Pancreas (tissue), 10 donors: ENCODE measurements at regions not wholly inside any gene's neighbourhood (a gene's known extent, or its start where the extent isn't known, plus 50 kb on each side); places are given as distances from the start of the nearest gene placed in this dataset.
"Not testable (repeated sequence)": the region's sequence is repeated elsewhere in the genome, so short reads cannot be mapped to it uniquely, and the experiment has no call there.

ENCODE experiments used
- ATAC-seq, 4 donors: fragments of 200-7000 bp; cut with Tn5 transposase; one replicate each; pipeline versions ENCODE4 v1.8.0 to v1.9.1; 2020; ENCODE audit warnings: mild to moderate bottlenecking in 4 of 4, moderate library complexity in 4 of 4
- DNase-seq, 6 donors: peaks; one replicate each; pipeline ENCODE4 v3.0.0-alpha.2; 2020
- FAIRE-seq: peaks from 2 replicates; lab custom pipeline; 2012; peaks lifted over from hg19 to GRCh38; lab: Jason Lieb, UNC
- H3K27ac ChIP-seq, 4 donors: fragments of 200-600 bp; sonication (generic); 1 replicate in 3 of 4; 2 replicates in 1 of 4; pipeline versions ENCODE4 v1.5.0 to v1.8.0; 2020
- H3K27me3 ChIP-seq, 4 donors: fragments of 200-600 bp; one replicate each; pipeline ENCODE4 v1.8.0; 2021
- H3K36me3 ChIP-seq, 3 donors: fragments of 200-600 bp; sonication (generic) in 1 of 3; one replicate each; pipeline versions ENCODE4 v1.5.0 to v1.8.0; 2020 to 2021
- H3K4me1 ChIP-seq, 3 donors: fragments of 200-600 bp; one replicate each; pipeline ENCODE4 v1.8.0; 2021
- H3K4me3 ChIP-seq, 4 donors: fragments of 200-600 bp; sonication (generic) in 2 of 4; one replicate each; pipeline versions ENCODE4 v1.5.0 to v1.8.0; 2020 to 2021
- H3K9me3 ChIP-seq, 4 donors: fragments of 200-600 bp; one replicate each; pipeline ENCODE4 v1.8.0; 2021
- WGBS, 2 donors: extraction: QIAGEN DNeasy Blood & Tissue Kit; methylation state at CpG; one replicate each; pipeline ENCODE4 v1.1.7; 2013; 5-methylcytosine and 5-hydroxymethylcytosine counted together
- intact Hi-C, 3 donors: fragments of 100-400 bp; cut with DNase I; formaldehyde crosslinking; loops; one replicate each; pipeline versions ENCODE4 v1.11.1 to v1.14.2; 2022
- TF ChIP-seq, protein P1 (sequence below), 4 donors: fragments of 200-600 bp; sonication (generic) in 3 of 4; IDR thresholded peaks; one replicate each; pipeline versions ENCODE4 v1.5.0 to v1.8.0; 2021; ENCODE audit warnings: antibody characterized with exemption in 4 of 4
- donor health status: healthy with polysubstance abuse.
- donor health status: DM: no; HTN: no; CAD: no; lungs with moderate emphysema.
- donor health status: DM: no; HTN: no; CAD: no.
- donor health status: control.
- donor health status: control.
- donor health status: Bipolar disorder and iron deficiency.
- donor health status: DM: yes; HTN: yes; CAD: no.
- donor health status: DM: no; HTN: no; CAD: no.
- donor health status: DM: no; HTN: no; CAD: no.
- donor health status: DM: yes; HTN: yes; CAD: no.

DNA sequence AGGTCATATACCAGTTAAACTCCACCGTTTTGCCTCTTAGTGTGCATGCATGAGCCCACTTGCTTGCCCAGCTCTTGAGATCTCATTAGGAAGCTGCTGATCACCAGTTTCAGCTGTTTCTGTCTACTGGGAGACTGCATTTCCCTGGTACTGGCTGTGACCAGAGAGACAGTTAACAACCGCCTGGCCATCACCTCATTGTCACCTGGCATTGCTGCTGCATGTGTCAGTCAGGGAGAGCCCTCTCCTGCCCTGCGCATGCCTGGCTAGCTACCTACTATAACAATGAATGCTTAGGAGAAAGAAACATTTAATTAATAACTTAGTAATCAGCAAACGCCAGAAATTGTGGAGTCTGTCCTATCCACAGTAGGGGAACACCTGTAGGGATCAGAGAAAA lies 265.8 kb upstream of the CYRIA start:
- DNase-seq (no peak), FAIRE-seq (no peak), ATAC-seq (no peak)
- intact Hi-C loops = no loop called here
- no peaks in the 10 kb centered on the region for H3K36me3 ChIP-seq
- WGBS, 2 donors = 50% methylated on average over 4 of the region's 4 CpGs
- no peak overlapping the region for H3K4me3 ChIP-seq
- H3K9me3 ChIP-seq = no peaks in the 10 kb centered on the region
- no peak overlapping the region for H3K27ac ChIP-seq
- H3K27me3 ChIP-seq = no peaks in the 10 kb centered on the region
- no peaks in the 10 kb centered on the region for H3K4me1 ChIP-seq
- TF ChIP-seq, protein P1, sequence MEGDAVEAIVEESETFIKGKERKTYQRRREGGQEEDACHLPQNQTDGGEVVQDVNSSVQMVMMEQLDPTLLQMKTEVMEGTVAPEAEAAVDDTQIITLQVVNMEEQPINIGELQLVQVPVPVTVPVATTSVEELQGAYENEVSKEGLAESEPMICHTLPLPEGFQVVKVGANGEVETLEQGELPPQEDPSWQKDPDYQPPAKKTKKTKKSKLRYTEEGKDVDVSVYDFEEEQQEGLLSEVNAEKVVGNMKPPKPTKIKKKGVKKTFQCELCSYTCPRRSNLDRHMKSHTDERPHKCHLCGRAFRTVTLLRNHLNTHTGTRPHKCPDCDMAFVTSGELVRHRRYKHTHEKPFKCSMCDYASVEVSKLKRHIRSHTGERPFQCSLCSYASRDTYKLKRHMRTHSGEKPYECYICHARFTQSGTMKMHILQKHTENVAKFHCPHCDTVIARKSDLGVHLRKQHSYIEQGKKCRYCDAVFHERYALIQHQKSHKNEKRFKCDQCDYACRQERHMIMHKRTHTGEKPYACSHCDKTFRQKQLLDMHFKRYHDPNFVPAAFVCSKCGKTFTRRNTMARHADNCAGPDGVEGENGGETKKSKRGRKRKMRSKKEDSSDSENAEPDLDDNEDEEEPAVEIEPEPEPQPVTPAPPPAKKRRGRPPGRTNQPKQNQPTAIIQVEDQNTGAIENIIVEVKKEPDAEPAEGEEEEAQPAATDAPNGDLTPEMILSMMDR (IDR thresholded peaks at IDR 0.05) = no peak

DNA sequence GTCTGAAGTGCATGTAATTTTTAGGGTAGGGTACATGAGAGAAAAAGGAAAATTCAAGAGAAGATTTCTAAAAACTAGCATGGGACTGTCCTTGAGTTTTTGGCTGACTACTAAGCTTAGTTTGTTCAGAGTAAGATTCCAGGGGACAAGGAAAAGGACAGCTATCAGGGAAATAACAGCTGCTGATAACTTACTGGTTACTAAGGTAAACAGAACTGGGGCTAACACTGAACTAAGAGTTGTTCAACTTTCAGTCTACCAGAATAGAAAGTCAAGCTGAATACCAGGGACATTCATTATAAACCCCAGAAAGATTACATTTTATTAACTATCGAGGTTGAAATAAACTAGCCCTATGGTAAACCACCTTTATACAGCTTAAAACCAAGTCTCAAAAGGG lies 261.8 kb upstream of the CYRIA start:
- Histone ChIP-seq H3K9me3 (no peaks in the 10 kb centered on the region), H3K27ac (no peak overlapping the region), H3K27me3 (no peaks in the 10 kb centered on the region), H3K36me3 (no peaks in the 10 kb centered on the region), H3K4me3 (no peak overlapping the region), H3K4me1 (no peaks in the 10 kb centered on the region)
- ATAC-seq (peak in 2 of 4 donors; percentile 33 to 61), DNase-seq (no peak), FAIRE-seq (no peak)
- TF ChIP-seq, protein P1 (IDR thresholded peaks at IDR 0.05) = no peak
- WGBS, 2 donors = 62 to 75% methylated on average over 1 of the region's 1 CpG
- intact Hi-C loops = no loop called here

DNA sequence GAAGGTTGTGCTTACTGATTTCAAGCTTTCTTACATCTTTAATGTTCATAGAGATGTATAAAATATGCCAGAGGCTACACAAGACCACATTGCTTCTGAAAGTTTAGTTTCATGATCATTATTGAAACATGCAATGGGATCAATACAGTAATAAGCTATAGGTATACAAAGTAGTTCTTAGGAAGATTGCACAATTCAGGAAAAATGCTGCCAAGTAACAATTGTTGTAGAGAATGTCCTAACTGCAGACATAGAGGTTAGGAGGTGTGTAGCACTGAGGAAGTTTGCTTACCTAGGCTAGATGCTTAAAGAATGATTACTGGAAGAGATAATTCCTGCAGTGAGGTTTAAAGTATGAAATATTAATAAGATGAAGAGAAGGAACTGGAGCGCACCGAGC lies 259.5 kb upstream of the CYRIA start:
- intact Hi-C loops = no loop called here
- H3K4me3 ChIP-seq = no peak overlapping the region
- TF ChIP-seq, protein P1 (IDR thresholded peaks at IDR 0.05) = no peak
- no peaks in the 10 kb centered on the region for H3K4me1 ChIP-seq
- DNase-seq (no peak), FAIRE-seq (no peak), ATAC-seq (no peak)
- H3K27ac ChIP-seq = no peak overlapping the region
- H3K9me3 ChIP-seq = no peaks in the 10 kb centered on the region
- 85 to 91% methylated on average over 2 of the region's 2 CpGs for WGBS, 2 donors
- H3K27me3 ChIP-seq = no peaks in the 10 kb centered on the region
- H3K36me3 ChIP-seq = no peaks in the 10 kb centered on the region

DNA sequence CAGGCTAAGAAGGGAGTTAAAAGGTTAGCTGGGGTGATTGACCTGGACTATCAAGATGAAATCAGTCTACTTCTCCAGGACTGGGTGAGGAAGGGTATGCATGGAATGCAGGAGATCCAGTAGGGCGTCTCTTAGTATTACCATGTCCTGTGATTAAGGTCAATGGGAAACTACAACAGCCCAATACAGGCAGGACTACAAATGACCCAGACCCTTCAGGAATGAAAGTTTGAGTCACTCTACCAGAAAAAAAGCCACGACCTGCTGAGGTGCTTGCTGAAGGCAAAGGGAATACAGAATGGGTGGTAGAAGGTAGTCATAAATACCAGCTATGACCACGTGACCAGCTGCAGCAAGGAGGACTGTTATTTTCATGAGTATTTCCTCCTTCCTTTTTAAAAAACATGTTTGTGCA lies 249.7 kb upstream of the CYRIA start:
- H3K36me3 ChIP-seq, H3K4me3 ChIP-seq, H3K27me3 ChIP-seq, intact Hi-C loops, H3K9me3 ChIP-seq, ATAC-seq, FAIRE-seq, H3K4me1 ChIP-seq, DNase-seq, H3K27ac ChIP-seq: not testable (repeated sequence)
- WGBS, 2 donors = 35 to 39% methylated on average over 3 of the region's 3 CpGs

DNA sequence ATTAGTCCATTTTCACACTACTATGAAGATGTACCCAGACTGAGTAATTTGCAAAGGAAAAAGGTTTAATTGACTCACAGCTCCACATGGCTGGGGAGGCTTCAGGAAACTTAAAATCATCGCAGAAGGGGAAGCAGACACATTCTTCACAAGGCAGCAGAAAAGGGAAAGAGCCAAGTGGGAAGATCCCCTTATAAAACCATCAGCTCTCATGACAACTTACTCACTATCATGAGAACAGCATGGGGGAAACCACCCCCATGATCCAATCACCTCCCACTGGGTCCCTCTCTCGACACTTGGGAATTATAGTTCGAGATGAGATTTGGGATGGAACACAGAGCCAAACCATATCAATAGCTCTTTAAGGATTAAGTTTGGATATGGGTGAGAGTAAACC lies 246.1 kb upstream of the CYRIA start:
- 53 to 63% methylated on average over 3 of the region's 3 CpGs for WGBS, 2 donors
- intact Hi-C loops = no loop called here
- ATAC-seq = no peak
- DNase-seq = no peak
- Histone ChIP-seq H3K9me3 (no peaks in the 10 kb centered on the region), H3K4me3 (no peak overlapping the region), H3K27me3 (no peaks in the 10 kb centered on the region), H3K27ac (no peak overlapping the region), H3K4me1 (no peaks in the 10 kb centered on the region), H3K36me3 (no peaks in the 10 kb centered on the region)
- TF ChIP-seq, protein P1 (IDR thresholded peaks at IDR 0.05) = no peak
- no peak for FAIRE-seq

DNA sequence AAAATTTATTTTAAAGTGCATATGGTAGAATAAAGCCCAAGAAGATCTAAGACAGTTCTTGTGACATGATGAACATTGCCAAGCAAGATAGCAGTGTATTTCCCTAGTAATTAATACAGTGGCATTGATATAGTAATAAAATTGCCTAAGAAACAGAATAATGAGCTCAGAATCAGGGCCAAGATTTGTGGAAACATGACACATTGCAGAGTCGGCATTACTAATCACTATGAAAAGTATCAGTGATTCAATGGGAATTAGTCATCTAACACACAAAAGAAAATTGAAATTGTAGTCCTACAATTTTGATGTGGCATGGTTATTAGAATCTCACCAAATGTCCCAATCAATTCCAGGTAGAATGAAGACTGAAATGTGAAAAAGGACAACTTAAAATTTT lies 243.0 kb upstream of the CYRIA start:
- Histone ChIP-seq H3K4me3 (no peak overlapping the region), H3K27me3 (no peaks in the 10 kb centered on the region), H3K9me3 (no peaks in the 10 kb centered on the region), H3K27ac (no peak overlapping the region), H3K4me1 (no peaks in the 10 kb centered on the region), H3K36me3 (no peaks in the 10 kb centered on the region)
- intact Hi-C loops = no loop called here
- no peak for ATAC-seq
- TF ChIP-seq, protein P1 (IDR thresholded peaks at IDR 0.05) = no peak
- no peak for DNase-seq
- 65 to 66% methylated on average over 1 of the region's 1 CpG for WGBS, 2 donors
- no peak for FAIRE-seq
